T-helper 1 cell (primary cell): ENCODE measurements at regions not wholly inside any gene's neighbourhood (a gene's known extent, or its start where the extent isn't known, plus 50 kb on each side); places are given as distances from the start of the nearest gene placed in this dataset.
A peak's percentile ranks its signal among the peaks of the same experiment; 100 is the strongest.
"Not testable (repeated sequence)": the region's sequence is repeated elsewhere in the genome, so short reads cannot be mapped to it uniquely, and the experiment has no call there.

Experiments
- DNase-seq, 5 donors: peaks; one replicate each; pipeline ENCODE4 v3.0.0-alpha.2; 2012 to 2020

GRCh38 chr9:38518826-38519225, 94.6 kb upstream of the IGFBPL1 start:
- no peak for DNase-seq

- DNase-seq = peak in 1 of 5 donors; percentile 8
Measured at GRCh38 chr9:38516273-38516672, 92.0 kb upstream of the IGFBPL1 start.

DNA sequence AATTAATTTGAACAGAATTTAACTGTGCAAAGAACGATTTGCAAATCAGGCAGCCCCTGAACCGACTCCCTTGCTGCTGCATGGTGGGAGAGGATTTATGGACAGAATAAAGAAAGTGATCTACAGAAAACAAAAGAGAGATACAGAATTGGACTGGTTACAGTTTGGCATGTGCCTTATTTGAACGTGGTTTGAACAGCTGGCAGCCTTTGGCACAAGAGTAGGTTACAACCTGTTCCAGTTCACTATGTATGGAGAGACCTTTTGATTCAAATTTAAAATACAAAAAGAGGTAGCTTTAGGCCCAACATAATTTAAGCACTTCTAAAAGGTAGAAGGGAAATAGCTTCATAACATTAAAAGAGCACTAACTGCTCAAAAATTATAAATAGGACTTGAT, 90.8 kb upstream of the IGFBPL1 start:
- DNase-seq = not testable (repeated sequence)

- DNase-seq = not testable (repeated sequence)
Measured at GRCh38 chr9:38510340-38510739, 86.1 kb upstream of the IGFBPL1 start.

GRCh38 chr9:38507587-38507986, 83.3 kb upstream of the IGFBPL1 start:
- DNase-seq = no peak

GRCh38 chr9:38500171-38500570, 75.9 kb upstream of the IGFBPL1 start:
- DNase-seq = not testable (repeated sequence)

DNA sequence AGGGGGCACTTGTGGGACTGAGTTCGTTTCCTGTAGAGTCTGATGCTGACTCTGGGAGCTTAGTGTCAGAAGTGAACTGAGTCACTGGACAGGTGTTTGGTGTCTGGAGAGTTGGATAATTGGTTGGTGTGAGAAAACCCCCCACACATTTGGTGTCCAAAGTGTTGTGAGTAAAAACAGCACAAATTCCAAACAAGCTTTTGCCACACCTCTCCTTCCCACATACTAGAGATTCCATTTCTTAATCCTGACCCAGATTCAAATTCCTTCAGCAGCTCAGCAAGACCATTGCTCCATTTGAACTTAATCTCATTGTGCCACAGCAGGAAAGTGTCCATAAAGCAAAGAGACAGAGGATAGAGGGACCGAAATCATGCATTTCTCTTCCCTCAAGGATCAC, 74.3 kb upstream of the IGFBPL1 start:
- not testable (repeated sequence) for DNase-seq

GRCh38 chr9:38489057-38489456, 64.8 kb upstream of the IGFBPL1 start:
- DNase-seq = no peak

- DNase-seq = no peak
Measured at GRCh38 chr9:38488156-38488698, 64.0 kb upstream of the IGFBPL1 start.

GRCh38 chr9:38487418-38488155, 63.3 kb upstream of the IGFBPL1 start:
- DNase-seq = not testable (repeated sequence)

- DNase-seq = no peak
Measured at GRCh38 chr9:38486837-38487236, 62.6 kb upstream of the IGFBPL1 start.

DNA sequence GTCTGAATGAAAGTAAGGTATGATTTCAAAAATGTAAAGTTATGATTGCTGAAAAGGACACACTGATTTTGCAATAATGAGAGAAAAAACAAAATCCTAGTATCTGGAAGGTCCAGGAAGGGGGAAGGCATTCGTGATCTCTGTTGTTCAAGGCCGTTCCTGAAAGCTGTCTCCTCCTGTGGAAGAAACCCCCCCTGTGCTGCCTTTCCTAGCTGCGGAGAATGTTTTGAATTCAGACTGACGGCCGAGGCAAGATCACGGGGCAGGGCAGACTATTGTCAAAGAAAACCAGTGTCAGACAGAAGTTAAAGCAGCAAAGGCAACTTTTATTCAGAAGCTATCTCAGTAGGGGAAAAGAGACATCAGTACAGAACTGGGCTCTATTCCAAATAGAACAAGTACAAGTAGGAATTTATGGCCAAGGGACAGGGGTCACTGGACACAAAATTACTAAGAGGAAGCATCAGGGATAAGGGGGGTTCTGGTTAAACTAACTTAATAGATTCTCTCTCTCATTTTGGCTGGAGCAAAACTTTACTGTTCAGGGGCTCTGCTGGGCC, 61.9 kb upstream of the IGFBPL1 start:
- DNase-seq = no peak

DNA sequence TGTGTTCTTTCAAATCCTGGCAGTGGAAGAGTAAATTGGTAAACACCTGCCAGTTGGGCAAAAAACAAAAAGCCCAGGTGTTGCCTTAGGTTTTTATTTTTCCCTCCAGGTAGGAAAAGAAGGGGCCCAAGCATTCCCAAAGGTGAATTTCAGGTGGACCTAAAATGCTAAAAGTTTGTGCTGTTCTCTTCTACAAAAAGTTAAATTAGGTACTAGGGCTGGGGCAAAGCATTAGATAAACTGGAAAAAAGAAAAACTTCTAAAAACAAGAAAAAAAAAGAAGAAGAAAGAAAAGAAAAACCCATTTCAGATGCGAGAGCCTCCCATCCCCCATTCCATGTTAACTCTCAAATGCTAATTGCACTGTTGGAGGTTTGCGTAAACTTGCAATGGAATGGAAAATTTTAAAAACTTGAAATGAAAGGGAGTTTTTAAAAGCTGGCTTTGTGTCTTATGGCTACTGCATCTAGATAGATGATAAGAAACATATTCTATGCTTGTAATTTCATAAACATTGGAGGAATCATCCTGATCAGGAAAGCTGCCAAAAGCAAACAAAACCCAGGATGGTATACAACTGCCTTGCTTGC, 59.9 kb upstream of the IGFBPL1 start:
- DNase-seq = not testable (repeated sequence)

DNA sequence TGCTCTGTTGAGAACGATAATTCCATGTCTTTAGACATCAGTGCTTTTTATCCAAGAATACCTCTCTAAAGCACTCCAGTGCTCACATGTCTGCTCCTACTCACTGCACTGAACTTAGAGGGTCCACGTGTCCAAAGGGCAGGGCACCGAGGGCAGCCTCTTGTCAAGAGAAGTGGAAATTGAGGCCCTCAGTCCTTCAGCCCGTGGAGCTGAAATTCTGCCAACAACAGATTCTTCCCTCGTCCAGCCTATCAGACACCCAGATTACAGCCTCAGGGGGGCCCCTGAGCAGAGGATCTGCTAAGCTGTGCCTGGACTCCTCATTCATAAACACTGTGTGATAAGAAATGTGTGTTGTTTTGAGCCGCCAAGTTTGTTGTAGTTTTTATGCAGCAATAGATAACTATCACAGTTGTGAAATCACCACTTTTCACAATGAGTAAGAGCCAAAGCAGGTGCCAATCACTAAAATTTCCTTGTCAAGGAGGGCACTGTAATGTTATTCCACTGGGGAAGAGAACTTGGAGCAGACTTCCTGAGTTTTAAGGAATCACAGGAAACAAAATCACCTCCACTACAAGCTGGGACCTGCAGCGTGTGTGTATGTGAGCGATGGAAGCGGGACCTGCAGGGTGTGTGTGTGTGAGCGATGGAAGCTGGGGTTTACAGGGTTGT, 58.8 kb upstream of the IGFBPL1 start:
- no peak for DNase-seq

GRCh38 chr9:38478211-38478610, 54.0 kb upstream of the IGFBPL1 start:
- DNase-seq = no peak

GRCh38 chr9:38474476-38474875, 50.2 kb upstream of the IGFBPL1 start:
- DNase-seq = not testable (repeated sequence)
